GM21825 (cell line): ENCODE measurements at regions not wholly inside any gene's neighbourhood (a gene's known extent, or its start where the extent isn't known, plus 50 kb on each side); places are given as distances from the start of the nearest gene placed in this dataset.

Experiments used
- ATAC-seq: cut with Tn5 transposase; IDR thresholded peaks from one replicate; pipeline ENCODE4 v1.9.1; 2021; ENCODE audit warnings: mild to moderate bottlenecking, moderate library complexity; ENCODE audit not compliant: unreplicated experiment

DNA sequence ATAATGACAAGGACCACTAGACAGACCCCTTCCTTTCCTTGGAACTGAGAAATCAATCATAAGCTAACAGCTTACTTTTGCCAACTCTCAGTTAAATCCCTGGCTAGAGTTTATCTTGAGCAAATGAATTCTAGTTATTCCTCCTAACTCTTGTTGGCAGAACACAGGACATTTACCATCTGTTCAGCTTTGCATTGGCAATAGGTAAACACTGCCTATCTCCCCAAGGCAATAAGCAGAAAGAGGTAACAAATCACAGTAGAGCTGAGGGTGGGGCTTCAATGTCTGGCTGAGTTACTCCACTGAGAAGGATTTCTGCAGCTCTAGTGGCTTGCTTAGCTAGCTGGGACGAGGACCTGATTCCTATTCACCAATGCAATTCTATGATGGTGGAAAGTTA, 503.3 kb upstream of the GRIA1 start:
- no peak for ATAC-seq

DNA sequence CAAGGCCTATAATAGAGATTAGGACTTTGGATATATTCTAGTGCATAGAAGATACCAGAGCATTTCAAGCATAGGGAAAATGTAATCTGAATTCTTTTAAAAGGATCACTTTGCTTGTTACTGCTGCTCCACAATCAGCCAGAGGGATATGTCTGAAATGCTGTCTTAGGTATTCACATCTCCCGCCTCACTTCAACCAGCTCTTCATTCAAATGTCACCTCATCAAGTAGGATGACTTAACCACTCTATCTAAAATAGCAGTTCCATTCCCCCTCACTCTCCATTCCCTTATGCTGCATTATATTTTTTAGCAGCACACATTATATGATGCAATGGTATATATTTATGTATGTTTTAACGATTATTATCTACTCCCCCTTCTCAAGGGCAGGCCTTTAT, 500.3 kb upstream of the GRIA1 start:
- ATAC-seq: no peak

GRCh38 chr5:152990649-152991048, 499.8 kb upstream of the GRIA1 start:
- no peak for ATAC-seq

DNA sequence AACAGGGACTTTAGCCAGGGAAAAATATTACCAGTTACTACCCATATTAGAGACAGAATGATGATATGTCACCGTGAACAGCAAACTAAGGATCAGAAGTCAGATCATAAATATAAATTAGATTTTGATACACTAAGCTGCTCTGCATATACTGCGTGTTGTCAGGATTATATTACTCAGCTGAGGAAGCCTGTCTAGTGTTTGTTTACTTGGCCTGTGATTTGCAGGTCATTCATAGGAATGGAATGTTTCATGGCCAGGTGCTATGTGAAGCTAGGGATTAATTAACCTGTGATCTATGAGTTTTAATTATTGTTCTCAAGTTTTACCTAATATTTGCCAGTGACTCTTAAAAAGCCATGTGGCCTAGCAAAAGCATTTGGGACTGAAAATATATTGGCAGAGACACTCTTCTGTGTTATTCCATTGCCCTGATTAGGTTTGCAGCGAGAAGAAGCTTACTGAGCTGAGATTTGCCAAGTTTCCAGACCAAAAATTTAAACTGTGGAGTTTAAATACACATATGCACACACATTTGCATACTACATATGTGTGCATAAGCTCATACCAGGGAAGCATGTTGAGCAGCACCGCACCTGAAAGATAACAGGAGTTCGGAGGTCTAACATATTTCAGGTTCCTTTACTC, 496.3 kb upstream of the GRIA1 start:
- no peak for ATAC-seq

GRCh38 chr5:152995214-152995725, 495.2 kb upstream of the GRIA1 start:
- no peak for ATAC-seq

DNA sequence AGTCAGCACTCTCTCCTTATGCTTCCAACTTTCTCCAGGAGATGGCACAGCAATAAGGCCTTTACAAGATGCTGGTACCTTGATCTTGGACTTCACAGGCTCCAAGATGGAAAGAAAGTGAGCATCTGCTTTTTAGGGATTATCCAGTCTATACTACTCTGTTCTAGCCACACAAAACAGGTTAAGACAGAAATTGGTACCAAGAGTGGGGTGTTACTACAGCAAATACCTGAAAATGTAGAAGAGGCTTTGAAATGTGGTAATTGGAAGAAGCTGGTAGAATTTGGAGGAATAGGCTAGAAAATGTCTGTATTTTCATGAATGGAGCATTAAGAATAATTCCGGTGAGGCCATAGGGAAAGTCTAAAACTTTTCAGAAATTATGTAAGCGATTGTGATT, 484.8 kb upstream of the GRIA1 start:
- ATAC-seq: no peak

DNA sequence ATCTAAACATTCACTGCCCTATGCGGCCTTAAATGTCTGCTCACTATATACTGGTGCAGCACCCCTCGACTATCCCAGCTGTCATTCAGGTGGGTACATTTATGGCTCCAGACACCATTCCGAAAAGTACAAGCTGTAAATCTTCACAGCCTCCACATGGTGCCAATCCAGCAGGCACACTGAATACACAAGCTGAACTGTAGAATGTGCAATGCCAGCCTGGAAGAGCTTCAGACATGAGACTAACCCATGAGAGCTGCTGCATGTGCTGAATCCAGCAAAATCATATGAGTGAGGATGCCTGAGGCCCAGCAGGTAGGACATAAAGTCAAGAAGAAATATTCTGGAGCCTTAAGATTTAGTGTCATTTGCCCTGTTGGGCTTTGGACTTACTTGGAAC, 483.8 kb upstream of the GRIA1 start:
- ATAC-seq: no peak

- ATAC-seq: no peak
Observed at GRCh38 chr5:153014194-153014593, 476.3 kb upstream of the GRIA1 start.

DNA sequence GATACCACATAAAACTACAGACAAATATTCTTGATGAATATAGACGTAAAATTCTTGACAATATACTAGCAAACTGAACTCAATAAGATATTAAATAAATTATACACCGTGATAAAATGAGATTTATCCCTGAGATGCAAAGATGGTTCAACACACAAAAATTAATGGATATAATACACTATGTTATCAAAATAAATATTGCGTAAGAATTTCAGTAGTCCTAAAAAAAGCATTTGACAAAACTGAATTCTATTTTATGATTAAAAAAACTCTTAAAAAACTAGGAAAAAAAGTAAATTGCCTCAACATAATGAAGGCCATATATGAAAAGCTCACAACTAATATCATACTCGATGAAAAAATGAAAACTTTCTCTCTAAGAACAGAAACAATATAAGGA, 472.3 kb upstream of the GRIA1 start:
- ATAC-seq: no peak

- no peak for ATAC-seq
Observed at GRCh38 chr5:153030755-153031725, 459.4 kb upstream of the GRIA1 start.

DNA sequence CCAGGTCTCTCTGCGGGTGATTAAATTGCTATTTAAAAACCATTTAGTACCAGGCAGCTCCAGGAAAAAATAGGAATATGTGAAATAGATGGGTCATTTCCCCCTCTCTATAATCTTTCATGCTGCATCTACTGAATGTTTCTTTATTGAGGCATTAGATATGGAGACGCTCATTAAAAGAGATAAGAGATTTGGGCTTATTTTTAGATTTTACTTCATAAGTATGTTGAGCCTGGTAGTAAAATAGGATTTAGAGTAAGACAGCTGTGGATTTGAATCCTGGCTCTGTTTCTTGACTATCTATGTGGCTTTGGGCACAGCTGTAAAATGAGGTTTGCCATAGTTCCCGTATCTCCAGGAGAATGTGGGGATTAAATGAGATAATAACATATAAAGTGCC, 451.0 kb upstream of the GRIA1 start:
- ATAC-seq: no peak

GRCh38 chr5:153043886-153044285, 446.6 kb upstream of the GRIA1 start:
- ATAC-seq: no peak

DNA sequence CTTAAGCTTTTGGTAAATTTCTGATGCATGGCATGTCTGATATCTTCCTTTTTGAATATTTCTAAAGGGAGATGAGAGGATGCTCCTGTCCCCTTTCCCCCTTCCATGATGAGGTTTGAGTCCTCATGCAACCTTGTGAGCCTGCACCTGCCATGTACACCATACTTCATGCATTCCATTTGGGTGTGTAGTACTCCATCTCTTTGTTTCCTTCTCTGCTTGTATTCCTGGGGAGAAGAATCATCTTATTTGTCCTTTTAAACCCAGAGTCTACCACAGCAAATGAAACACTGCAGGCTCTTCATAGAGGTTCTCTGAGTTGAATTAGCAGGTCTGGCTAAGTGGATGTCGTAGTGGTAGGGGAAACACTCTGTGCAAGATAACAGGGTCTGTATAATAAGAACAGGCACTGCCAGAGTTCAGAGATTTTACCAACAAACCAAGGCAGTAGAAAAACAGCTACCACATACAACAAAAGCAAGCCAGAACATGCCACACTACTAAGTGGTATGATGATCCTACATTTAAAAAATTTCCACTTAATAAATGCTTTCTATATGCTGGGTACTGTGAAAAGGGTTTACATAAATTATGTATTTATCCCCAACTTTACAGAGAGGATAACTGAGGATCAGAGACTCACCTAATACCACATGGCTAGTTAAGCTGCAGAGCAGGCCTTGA, 439.8 kb upstream of the GRIA1 start:
- no peak for ATAC-seq

DNA sequence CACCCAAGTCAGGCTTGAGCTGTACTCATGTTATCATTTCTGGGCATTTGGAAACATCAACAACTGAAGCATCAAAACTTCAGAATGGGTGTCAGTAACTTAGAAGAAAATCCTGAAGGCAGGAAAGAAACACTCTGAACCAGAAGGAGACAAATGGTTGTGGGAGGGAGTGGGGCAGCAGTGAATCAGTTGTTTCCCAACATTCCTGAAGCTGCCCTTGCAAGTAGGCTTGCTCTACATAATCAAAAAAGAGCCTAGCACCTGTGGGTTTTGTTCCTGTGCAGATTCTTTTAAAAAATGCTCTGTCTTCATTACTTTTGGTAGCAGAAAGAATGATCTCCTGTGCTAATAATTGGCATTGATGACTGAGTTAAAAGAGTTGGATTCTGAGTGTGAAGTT, 424.2 kb upstream of the GRIA1 start:
- no peak for ATAC-seq

GRCh38 chr5:153067869-153068268, 422.6 kb upstream of the GRIA1 start:
- no peak for ATAC-seq

DNA sequence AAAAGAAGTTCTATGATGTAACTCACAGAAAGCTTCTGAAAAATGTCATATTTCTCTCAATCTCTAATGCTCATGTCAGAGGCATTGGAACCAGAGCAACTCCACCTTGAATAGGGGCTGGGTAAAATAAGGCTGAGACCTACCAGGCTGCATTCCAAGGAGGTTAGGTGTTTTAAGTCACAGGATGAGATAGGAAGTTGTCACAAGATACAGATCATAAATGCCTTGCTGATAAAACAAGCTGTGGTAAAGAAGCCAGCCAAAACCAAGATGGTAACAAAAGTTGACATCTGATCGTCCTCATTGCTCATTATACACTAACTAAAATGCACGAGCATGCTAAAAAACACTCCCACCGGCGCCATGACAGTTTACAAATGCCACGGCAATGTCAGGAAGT, 411.1 kb upstream of the GRIA1 start:
- no peak for ATAC-seq

- ATAC-seq: no peak
Observed at GRCh38 chr5:153080940-153081339, 409.5 kb upstream of the GRIA1 start.

DNA sequence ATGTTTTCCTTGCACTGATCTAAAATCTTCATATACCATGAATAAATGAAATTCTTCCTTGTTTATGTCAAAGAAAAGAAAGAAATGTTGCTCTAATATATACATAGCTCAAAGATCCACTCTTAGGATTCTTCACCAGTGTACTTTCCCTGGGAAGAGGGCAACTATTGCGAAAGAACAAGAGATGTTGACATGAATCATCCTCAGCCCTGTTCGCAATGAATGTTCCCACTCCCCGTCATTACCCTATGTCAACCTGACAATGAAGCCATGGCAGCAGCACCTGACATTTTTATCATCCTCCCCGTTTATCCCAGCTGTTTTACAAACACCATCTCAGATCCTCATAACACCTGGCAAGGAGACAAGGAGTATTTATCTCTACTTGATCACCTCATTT, 409.1 kb upstream of the GRIA1 start:
- no peak for ATAC-seq

DNA sequence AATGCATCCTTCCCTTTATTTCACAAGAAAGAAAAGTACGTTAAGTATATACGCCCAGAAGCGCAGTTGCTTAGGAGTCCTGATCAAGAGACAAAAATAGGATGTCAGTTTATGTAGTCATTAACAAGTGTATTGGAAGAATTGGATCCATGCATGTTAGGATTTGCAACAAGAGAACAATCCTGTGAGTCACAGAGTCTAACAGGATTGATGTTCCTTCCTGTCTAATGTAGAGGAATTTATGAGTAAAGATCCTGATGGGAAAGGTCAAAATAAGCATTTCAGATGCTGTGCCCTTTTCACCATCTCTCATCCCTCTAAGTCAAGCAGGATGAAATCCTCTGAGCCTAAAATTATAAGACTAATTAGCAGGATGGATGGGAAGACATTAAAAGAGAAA, 406.0 kb upstream of the GRIA1 start:
- ATAC-seq: no peak

- ATAC-seq: no peak
Observed at GRCh38 chr5:153086486-153086885, 404.0 kb upstream of the GRIA1 start.

- no peak for ATAC-seq
Observed at GRCh38 chr5:153088538-153088937, 401.9 kb upstream of the GRIA1 start.

DNA sequence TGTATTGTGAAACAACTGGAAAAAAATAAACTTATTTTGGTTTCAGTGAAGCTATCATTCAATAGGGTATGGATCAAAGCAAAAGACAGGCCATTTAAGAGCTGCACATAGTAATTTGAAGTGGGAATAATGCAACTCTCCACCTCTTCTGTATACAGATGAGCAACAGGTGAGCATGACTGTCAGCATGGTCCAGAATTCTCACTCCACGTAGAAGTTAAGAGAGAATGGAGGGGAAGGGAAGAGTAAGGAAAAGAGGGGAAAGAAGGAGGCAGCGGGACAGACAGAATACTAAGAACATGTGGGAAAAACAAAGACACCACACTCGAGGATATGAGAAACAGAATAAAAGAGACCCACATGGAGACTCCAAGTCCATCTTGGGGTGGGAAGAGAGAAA, 396.1 kb upstream of the GRIA1 start:
- ATAC-seq: no peak
